Thoracic aorta (tissue), 2 donors: ENCODE measurements at regions not wholly inside any gene's neighbourhood (a gene's known extent, or its start where the extent isn't known, plus 50 kb on each side); places are given as distances from the start of the nearest gene placed in this dataset.

ENCODE experiments used
- ATAC-seq: fragments of 150-250 bp; one replicate; pipeline ENCODE4 v1.8.0; 2017; ENCODE audit warnings: low read depth; ENCODE audit not compliant: insufficient number of reproducible peaks, low FRiP score
- DNase-seq: peaks from one replicate; pipeline ENCODE4 v3.0.0-alpha.2; 2020; ENCODE audit warnings: low spot score
- H3K27ac ChIP-seq, 2 donors: fragments of 200-600 bp; sonication (generic); 1 replicate in 1 of 2; 2 replicates in 1 of 2; pipeline ENCODE4 v1.5.1; 2016; ENCODE audit warnings: mild to moderate bottlenecking in 2 of 2, moderate library complexity in 2 of 2
- H3K27me3 ChIP-seq: fragments of 200-600 bp; sonication (generic); replicated peaks from 2 replicates; pipeline ENCODE4 v1.6.0; 2016; ENCODE audit warnings: mild to moderate bottlenecking; ENCODE audit not compliant: insufficient read depth
- H3K36me3 ChIP-seq: fragments of 200-600 bp; sonication (generic); one replicate; pipeline ENCODE4 v1.5.1; 2016
- H3K4me1 ChIP-seq, 2 donors: fragments of 200-600 bp; sonication (generic); 1 replicate in 1 of 2; 2 replicates in 1 of 2; pipeline versions ENCODE4 v1.5.1 to v1.6.0; 2016; ENCODE audit warnings: low read depth in 2 of 2, mild to moderate bottlenecking in 1 of 2; ENCODE audit not compliant: control insufficient read depth in 1 of 2
- H3K4me3 ChIP-seq: fragments of 200-600 bp; sonication (generic); 2 replicates; pipeline ENCODE4 v1.5.1; 2016; ENCODE audit warnings: mild to moderate bottlenecking
- H3K9me3 ChIP-seq: fragments of 200-600 bp; sonication (generic); 2 replicates; pipeline ENCODE4 v1.5.1; 2016
- TF ChIP-seq, protein P1 (sequence below): fragments of 200-600 bp; sonication (generic); IDR thresholded peaks from one replicate; pipeline ENCODE4 v1.5.1; 2019; ENCODE audit warnings: antibody characterized with exemption

GRCh38 chr10:20598590-20598989, 298.5 kb downstream of the NEBL start:
- peak; percentile 43 for DNase-seq
- Histone ChIP-seq H3K36me3 (no peaks in the 10 kb centered on the region), H3K27me3 (no peaks in the 10 kb centered on the region), H3K4me1 (peaks cover 2 to 29% of the 10 kb centered on the region in 2 donors), H3K27ac (peak overlapping the region; percentile 19 to 39), H3K4me3 (no peak overlapping the region), H3K9me3 (no peaks in the 10 kb centered on the region)
- TF ChIP-seq, protein P1, sequence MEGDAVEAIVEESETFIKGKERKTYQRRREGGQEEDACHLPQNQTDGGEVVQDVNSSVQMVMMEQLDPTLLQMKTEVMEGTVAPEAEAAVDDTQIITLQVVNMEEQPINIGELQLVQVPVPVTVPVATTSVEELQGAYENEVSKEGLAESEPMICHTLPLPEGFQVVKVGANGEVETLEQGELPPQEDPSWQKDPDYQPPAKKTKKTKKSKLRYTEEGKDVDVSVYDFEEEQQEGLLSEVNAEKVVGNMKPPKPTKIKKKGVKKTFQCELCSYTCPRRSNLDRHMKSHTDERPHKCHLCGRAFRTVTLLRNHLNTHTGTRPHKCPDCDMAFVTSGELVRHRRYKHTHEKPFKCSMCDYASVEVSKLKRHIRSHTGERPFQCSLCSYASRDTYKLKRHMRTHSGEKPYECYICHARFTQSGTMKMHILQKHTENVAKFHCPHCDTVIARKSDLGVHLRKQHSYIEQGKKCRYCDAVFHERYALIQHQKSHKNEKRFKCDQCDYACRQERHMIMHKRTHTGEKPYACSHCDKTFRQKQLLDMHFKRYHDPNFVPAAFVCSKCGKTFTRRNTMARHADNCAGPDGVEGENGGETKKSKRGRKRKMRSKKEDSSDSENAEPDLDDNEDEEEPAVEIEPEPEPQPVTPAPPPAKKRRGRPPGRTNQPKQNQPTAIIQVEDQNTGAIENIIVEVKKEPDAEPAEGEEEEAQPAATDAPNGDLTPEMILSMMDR = no peak
- ATAC-seq = peak; percentile 87

DNA sequence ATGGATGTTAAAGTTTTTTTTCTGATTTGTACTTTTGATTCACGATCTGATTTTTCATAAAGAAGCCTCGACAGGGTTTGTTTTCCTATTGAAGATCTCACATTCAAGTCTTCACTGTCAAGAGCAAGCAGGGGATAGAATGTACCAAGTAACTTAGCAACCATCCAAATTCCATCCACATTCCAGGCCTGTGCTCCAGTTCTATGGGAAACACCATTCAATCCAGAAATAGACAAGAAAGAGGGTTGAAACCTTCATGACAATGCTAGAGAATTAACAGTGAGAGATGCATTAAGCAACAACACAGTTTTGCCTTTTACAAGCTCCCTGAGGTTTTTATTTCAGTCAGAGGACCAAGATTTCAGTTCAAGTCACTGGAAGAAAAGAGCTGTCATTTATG, 300.2 kb downstream of the NEBL start:
- no peak for DNase-seq
- no peaks in the 10 kb centered on the region for H3K9me3 ChIP-seq
- H3K4me1 ChIP-seq = peaks cover 2 to 29% of the 10 kb centered on the region in 2 donors
- H3K4me3 ChIP-seq = no peak overlapping the region
- no peaks in the 10 kb centered on the region for H3K27me3 ChIP-seq
- ATAC-seq = no peak
- TF ChIP-seq, protein P1 = no peak
- H3K27ac ChIP-seq = peak overlapping the region in 1 of 2 donors; percentile 19
- H3K36me3 ChIP-seq = no peaks in the 10 kb centered on the region

DNA sequence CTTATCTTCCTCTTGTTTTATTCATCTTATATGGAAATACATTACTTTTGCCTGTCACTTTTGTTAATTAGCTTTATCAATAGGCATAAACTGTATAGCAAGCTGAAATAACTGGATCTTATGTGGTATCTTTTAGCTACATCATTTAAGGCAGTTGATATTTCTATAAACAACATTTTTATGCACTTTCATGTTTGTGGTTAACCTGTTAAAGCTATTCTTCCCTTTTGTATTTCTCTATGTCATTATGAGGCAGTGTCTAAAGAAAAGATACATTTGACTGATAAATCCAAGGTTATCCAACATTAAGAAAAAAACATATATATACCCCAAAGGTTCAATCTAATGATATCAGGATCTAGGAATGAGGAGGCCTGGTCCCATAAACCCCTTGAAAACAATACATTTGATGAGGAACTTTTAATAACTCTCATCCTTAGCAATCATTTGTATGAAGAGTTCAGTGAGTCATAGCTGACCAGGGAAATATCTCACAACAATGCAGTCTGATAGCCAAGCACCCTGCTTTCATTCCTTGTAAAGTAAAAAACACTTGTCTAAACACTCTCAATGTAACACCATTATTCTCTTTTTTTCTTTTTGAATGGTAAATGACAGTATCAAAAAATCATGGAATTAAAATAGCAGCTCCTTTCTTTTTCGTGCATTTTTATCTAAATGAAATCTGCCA, 300.9 kb downstream of the NEBL start:
- no peak for ATAC-seq
- no peak overlapping the region for H3K4me3 ChIP-seq
- H3K27me3 ChIP-seq = no peaks in the 10 kb centered on the region
- TF ChIP-seq, protein P1 = no peak
- DNase-seq = no peak
- no peaks in the 10 kb centered on the region for H3K36me3 ChIP-seq
- no peaks in the 10 kb centered on the region for H3K9me3 ChIP-seq
- H3K27ac ChIP-seq = no peak overlapping the region
- peaks cover 2 to 29% of the 10 kb centered on the region in 2 donors for H3K4me1 ChIP-seq

- Histone ChIP-seq H3K27ac (no peak overlapping the region), H3K36me3 (no peaks in the 10 kb centered on the region), H3K9me3 (no peaks in the 10 kb centered on the region), H3K4me1 (peaks cover 0 to 30% of the 10 kb centered on the region in 2 donors), H3K4me3 (no peak overlapping the region), H3K27me3 (no peaks in the 10 kb centered on the region)
- TF ChIP-seq, protein P1 = no peak
- DNase-seq = no peak
- ATAC-seq = no peak
Measured at GRCh38 chr10:20593649-20594048, 303.5 kb downstream of the NEBL start.

- Histone ChIP-seq H3K9me3 (peaks cover 9% of the 10 kb centered on the region), H3K4me3 (no peak overlapping the region), H3K27me3 (no peaks in the 10 kb centered on the region), H3K27ac (no peak overlapping the region), H3K4me1 (no peaks in the 10 kb centered on the region), H3K36me3 (no peaks in the 10 kb centered on the region)
- no peak for DNase-seq
- TF ChIP-seq, protein P1 = no peak
- no peak for ATAC-seq
Measured at GRCh38 chr10:20582041-20582440, 315.1 kb downstream of the NEBL start.
